SK-N-SH treated with all-trans-retinoic acid at 6 μM for 48 hours (cell line): ENCODE measurements at regions not wholly inside any gene's neighbourhood (a gene's known extent, or its start where the extent isn't known, plus 50 kb on each side); places are given as distances from the start of the nearest gene placed in this dataset.

Source experiments
- ISL1 ChIP-seq: fragments of 250-450 bp; sonication (Bioruptor Pico); IDR thresholded peaks from 2 replicates; pipeline ENCODE4 v2.1.2; 2022; ENCODE audit warnings: mild to moderate bottlenecking, moderate library complexity
- PATZ1 ChIP-seq: fragments of 250-450 bp; sonication (Bioruptor Pico); IDR thresholded peaks from 2 replicates; pipeline ENCODE4 v1.8.0; 2020; ENCODE audit warnings: mild to moderate bottlenecking, moderate library complexity, borderline replicate concordance
- ZFP3 ChIP-seq: fragments of 250-450 bp; sonication (Bioruptor Pico); IDR thresholded peaks from 2 replicates; pipeline ENCODE4 v1.5.0; 2020; ENCODE audit warnings: mild to moderate bottlenecking, moderate library complexity
- ZNF565 ChIP-seq: fragments of 450-650 bp; formaldehyde crosslinking; conservative IDR thresholded peaks from 2 replicates; pipeline ENCODE4 v1.5.0; 2020; ENCODE audit warnings: low read depth, mild to moderate bottlenecking, moderate library complexity

- TF ChIP-seq ZFP3 (CRISPR knock-in tag) (no peak), PATZ1 (no peak), ZNF565 (no peak), ISL1 (no peak)
These were observed 99.7 kb upstream of the EGLN3 start for GRCh38 chr14:34050606-34051005.
